GM23338 (cell line): ENCODE measurements at regions not wholly inside any gene's neighbourhood (a gene's known extent, or its start where the extent isn't known, plus 50 kb on each side); places are given as distances from the start of the nearest gene placed in this dataset.

Experiments
- EZH2 ChIP-seq: fragments of 200-600 bp; sonication (generic); IDR thresholded peaks from one replicate; pipeline ENCODE4 v1.8.0; 2017; ENCODE audit warnings: antibody characterized with exemption, mild to moderate bottlenecking, low read depth; ENCODE audit not compliant: unreplicated experiment
- TF ChIP-seq, protein P1 (sequence below), 2 experiments: fragments of 200-600 bp in 1 of 2; sonication (generic) in 1 of 2; conservative IDR thresholded peaks; 2 replicates each; pipeline versions ENCODE4 v1.5.1 to v1.6.1; 2016 to 2017; ENCODE audit warnings: antibody characterized with exemption in 2 of 2, low read depth in 2 of 2, mild to moderate bottlenecking in 2 of 2, moderate library complexity in 1 of 2

DNA sequence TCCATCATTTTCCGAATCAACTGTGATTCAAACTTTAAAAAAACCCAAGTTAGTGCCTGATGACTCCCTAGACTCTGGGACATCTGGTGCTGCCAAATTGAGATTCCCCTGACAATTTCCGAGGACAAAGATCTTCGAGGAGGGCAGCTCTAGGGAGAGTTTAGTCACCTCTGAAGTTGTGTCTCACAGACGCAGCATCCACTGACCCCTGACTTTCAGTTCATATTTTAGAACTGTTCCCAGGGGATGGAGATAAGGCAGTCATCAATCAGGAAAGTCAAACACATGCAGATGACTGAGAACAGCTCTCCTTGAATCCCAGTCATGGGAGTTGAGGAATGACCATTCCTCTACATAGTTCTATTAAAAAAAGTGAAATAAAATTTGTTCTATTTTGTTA lies 643.9 kb downstream of the TRIML1 start:
- no peak for TF ChIP-seq EZH2
- TF ChIP-seq, protein P1, sequence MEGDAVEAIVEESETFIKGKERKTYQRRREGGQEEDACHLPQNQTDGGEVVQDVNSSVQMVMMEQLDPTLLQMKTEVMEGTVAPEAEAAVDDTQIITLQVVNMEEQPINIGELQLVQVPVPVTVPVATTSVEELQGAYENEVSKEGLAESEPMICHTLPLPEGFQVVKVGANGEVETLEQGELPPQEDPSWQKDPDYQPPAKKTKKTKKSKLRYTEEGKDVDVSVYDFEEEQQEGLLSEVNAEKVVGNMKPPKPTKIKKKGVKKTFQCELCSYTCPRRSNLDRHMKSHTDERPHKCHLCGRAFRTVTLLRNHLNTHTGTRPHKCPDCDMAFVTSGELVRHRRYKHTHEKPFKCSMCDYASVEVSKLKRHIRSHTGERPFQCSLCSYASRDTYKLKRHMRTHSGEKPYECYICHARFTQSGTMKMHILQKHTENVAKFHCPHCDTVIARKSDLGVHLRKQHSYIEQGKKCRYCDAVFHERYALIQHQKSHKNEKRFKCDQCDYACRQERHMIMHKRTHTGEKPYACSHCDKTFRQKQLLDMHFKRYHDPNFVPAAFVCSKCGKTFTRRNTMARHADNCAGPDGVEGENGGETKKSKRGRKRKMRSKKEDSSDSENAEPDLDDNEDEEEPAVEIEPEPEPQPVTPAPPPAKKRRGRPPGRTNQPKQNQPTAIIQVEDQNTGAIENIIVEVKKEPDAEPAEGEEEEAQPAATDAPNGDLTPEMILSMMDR (conservative IDR thresholded peaks at IDR 0.05; ENCODE audit: low read depth in 2 of 2) = no peak
